M059J (cell line): ENCODE measurements at regions not wholly inside any gene's neighbourhood (a gene's known extent, or its start where the extent isn't known, plus 50 kb on each side); places are given as distances from the start of the nearest gene placed in this dataset.
A peak's percentile ranks its signal among the peaks of the same experiment; 100 is the strongest.

Source experiments
- DNase-seq: peaks from one replicate; pipeline ENCODE4 v3.0.0-alpha.2; 2012; ENCODE audit warnings: low read depth

DNA sequence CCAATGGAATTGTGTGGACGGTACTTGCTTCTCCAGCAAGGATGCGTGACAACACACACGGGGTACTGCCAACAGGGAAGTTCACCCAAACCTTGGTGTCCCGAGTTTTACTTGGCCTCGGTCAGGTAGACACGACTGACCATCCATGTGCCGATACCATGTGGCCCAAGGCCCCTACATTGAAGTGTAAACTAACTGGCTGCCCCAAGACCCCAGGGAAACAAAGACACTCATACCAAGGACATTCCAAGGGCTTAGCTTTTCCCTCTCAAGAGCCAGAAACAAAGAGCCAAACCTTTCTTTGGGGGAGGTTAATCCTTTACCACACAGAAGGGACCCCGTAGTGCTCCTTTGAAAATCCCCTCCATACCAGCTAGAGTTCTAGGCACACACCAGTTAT lies 215.9 kb upstream of the TNRC6C start:
- DNase-seq, result no peak

DNA sequence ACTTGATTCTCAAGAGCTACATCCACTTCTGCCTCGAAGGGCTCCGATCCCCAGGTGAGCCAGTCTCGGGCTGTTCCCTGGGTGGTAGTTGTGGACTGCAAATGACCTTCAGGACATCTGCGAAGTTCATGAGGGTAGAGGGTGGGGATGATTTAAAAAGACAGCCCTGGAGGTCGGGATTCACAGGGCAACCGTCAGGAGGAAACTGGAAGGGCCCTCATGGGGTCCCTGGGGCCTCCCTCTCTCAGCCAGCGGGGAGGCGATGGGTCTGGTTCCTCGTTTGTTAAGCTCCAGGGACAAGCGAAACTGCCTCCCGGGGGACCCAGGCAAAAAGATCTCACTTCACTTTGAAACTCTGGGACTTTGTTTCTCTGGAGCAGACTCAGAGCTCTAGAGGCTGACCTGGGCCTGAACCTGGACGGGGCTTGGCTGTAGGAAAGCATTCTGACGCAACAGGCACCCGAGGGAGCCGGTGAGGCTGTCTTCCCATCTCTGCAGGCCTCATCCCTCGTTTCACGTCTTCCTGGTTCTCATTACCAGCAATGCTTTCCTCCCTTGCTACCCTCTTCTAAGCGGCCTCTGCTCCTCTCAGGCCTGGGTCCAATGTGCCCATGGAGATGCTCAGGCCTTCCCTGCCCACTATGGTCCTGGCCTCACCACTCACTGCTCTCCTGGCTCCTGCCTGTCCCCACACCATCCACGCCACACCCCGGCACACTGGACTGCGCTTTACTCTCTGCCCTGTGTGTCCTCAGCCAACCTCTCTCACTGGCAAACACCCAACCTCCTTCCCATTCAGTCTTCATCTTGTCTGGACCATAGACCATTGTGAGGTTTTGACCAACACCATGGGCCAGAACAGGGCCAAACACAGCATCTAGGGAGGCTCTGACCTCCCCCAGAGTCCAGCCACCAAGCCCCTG lies 214.2 kb upstream of the TNRC6C start:
- no peak for DNase-seq

DNA sequence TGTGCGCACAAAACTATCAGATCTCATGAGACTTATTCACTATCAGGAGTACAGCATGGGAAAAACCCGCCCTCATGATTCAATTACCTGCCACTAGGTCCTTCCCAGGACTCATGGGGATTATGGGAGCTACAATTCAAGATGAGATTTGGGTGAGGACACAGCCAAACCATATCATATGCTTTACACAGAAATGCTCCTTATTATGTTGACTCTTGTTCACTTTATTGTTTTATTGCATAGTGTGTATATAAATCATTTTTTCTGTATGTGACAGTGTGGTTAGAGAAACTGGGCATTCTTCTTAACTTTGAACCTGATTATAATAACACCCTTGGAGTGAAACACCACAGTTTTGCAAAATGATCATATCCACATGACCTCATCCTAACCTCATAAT lies 212.8 kb upstream of the TNRC6C start:
- DNase-seq, result no peak

DNA sequence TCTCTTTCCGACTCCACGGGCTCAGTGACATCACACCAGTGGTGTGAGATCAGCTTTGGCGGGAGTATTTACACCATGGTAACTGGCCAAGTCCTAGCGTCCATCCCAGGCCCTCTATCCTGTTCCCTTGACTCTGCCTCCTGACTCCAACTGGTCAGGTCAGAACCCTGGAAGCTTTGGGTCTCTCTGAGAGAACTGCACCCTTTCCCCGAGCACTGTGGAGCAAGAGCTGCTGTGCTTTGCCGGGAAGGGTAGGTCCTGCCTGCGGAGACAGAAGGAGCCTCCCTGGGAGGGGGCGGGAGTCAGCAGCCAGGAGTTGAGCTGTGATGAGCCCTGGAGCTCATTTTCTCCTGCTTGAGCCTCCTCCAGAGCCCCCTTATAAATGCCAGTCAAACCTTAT lies 212.1 kb upstream of the TNRC6C start:
- DNase-seq, result no peak

DNA sequence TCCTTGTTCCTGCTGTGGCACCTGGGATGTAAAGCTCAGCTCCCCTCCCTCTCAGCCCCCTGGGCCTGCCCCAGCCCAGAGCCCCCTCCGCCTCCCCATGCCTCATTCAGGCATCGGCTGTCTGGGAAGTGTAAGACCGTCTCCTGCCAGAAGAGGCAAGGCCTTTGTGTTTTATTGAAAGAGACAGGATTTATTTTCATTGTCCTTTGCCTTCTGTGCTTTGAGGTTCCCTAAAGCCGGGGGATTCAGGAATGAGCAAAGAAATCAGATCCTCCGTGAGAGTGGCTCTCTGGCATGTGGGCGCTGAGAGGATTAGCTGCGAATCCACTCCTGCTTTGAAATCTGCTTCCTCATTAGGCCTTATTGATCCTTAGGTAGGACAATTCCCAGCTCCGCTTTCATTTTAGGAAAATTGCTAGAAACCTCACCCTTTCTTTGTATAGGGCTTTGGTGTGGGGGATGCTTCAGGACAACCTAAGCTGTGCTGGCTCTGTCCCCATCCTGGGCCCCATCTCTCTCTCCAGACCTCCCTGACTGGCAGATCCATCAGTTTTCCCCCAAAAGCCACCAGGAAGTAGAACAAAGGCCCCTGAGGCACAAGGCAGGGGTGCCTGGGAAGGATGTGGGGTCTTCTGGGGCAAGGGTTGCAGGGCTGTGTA lies 211.5 kb upstream of the TNRC6C start:
- no peak for DNase-seq

DNA sequence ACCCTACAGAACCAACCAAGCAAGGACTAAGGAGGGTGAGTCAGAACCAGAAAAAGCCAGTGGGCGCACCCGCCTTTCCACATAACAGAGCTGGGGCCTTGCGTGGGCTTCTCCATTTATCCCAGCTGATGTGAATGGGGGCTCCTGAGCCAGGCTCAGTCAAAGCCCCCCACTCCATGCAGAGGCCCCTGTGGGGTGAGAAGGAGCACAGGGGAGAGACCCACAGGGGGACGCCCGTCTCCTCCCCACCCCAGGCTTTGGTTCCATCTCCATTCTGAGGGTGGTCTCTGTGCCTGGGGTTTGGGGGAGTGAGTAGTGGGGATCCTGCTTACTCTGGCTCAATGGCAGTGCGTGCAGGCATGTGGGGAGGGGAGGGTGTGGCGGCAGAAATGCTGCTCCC lies 210.1 kb upstream of the TNRC6C start:
- DNase-seq, result no peak

DNA sequence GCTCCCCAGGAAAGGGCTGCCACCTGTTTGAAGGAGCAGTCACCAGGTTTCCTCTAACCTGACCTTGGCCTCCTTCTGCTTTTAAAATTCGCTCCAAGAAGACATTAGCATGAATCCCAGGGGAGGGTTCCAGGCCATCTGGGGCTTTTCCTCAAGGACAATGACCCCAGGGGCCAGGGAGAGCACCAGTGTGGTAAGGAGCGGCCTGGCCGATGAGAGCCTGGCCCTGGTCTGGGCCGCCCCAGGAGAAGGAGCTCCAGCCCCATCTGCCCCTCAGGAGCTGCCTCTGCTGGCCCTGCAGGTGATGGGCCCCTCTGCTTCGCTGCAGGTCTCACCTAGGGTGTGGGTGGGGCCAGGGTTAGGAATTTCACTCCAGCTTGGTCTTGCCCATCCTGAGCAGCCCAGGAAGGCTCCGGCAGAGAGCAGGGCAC lies 209.2 kb upstream of the TNRC6C start:
- no peak for DNase-seq

DNA sequence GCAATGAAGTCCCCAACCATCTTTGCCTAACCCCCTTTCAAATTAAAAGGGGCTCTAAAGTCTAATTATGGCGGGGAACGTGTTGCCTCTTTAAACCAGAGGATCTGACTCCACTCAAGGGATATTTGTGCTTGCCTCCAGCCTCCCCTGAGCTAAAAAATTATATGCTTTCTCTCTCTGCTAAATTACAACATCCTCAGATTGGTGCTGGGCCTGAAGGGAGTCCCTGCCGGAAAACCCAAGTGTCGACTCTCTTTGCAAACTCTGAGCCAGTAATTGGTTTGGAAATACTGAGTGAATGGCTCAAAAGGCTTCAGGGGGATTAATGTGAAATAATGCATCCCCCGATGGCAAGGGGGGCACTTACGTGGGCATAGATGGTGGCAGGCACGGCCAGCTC lies 208.5 kb upstream of the TNRC6C start:
- no peak for DNase-seq

DNA sequence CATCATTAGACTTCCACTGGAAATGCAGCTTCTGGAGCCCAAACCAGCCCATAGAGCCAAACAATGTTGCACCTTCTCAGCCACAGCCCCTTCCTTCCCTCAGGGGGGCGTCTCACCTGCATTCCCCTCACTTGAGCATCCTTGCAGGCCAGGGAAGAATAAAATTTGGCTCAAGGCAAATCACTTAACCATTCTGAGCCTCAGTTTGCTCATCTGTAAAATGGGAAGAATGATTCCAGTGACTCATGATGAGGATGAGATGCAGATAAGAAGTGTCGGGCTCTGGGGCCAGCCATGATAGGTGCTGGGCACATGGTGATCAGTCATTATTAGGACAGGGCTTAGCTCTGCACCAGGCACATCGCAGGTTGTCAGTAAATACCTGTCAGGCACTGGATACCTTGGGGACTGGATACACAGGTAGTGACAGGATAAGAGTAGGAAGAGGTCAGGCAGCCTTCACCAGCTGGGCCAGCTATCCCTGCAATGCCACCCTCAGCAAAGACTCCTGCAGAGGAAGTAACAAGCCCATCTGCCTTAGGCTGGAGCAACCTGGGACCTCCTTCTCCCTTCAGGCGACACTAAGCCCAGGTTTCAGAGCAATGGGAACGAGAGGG lies 208.0 kb upstream of the TNRC6C start:
- no peak for DNase-seq

DNA sequence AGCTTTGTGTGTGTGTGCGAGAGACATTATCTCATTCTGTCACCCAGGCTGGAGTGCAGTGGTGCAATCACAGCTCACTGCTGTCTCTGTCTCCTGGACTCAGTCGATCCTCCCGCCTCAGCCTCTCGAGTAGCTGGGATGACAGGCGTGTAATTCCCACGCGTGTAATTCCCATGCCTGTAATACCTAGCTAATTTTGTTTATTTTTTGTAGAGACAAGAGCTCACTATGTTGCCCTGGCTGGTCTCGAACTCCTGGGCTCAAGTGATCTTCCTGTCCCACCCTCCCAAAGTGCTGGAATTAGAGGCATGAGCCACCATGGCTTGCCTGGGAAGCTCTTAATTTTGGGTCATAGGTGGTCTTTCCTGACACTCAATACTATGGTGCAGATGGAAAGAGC lies 205.3 kb upstream of the TNRC6C start:
- no peak for DNase-seq

DNA sequence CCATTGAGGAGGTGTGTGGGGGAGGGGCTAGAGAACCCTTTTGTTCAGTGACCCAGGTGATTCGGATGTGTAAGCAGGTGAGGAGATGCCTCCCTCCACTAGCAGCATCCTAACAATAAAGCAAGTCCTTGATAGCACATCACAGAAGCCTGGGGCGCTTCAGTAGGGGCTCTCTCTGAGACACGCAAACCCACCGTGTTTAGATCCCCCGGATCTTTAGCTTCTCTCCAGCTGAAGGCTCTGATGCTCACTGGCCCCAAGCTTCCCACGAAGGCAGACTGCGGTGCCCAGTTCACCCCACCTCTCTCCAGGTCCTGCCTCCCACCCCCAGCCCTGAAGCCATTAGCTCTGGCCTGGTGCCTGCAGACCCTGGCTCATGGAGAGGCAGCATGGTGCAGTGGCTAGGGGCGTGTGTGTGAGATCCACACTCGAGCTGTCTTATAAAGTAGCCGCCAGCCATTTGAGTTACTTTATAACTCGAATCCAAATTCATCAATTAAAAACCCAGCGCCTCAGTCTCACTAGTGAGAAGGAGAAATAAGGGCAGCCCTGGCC lies 204.7 kb upstream of the TNRC6C start:
- DNase-seq, result no peak

DNA sequence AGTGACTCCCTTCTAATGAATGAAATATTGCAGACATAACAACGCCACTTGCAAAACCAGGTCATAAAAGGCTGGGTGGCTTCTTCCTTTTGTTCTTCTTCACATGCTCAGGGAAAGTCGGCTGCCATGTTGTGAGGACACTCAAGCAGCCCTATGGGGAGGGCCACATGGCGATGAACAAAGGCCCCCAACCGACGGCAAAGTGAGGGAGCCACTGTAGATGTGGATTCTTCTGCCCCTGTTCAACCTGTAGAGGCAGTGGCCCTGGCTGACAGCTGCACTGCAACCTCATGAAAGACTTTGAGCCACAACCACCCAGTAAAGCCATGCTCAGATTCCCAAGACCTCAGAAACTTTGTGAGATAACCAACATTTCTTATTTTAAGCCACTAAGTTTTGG lies 203.5 kb upstream of the TNRC6C start:
- no peak for DNase-seq

DNA sequence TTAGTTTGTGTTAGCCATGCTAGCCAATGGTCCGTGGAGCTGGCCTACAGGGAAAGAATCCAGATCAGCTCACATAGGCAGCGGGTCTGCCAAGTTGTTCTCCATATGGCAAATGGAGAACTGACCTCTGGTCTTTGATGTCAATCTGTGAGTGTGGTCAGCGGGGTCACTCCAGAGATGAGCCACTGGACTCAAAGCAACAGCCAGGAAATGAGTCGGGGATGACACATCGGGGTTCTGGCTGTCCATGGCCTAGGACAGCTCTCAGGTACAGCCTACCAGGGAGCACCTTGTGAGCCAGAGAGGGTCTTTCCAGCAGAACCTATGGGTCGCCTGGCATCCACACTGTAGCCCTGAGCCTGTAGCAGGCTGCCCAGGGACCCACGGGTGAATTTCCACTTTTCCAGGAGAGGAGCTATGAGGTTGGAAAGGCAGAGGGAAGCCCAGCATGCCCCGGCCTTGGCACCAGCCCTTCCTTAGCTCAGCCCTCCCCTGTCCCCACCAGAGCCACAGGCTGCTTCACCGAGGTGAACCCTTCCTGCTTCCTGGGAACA lies 203.0 kb upstream of the TNRC6C start:
- peak; percentile 50 for DNase-seq

DNA sequence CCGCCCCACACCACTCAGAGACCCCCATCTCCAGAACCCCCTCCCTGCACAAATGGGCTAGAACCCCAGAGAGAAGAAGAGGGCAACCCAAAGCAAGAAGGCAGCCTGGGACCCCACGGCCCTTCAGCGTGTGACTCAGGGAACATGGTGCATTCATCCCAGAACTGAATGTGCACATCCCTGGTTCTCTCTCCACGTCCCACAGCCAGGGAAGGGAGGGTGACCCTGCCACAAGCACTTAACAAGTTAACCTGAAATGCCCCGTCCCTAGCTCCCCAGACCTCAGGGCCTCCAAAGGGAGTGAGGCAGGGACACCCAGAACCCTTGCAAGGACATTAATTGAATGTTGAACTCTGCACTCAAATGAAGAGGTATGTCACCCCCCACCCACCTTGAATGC lies 202.5 kb upstream of the TNRC6C start:
- DNase-seq, result no peak

DNA sequence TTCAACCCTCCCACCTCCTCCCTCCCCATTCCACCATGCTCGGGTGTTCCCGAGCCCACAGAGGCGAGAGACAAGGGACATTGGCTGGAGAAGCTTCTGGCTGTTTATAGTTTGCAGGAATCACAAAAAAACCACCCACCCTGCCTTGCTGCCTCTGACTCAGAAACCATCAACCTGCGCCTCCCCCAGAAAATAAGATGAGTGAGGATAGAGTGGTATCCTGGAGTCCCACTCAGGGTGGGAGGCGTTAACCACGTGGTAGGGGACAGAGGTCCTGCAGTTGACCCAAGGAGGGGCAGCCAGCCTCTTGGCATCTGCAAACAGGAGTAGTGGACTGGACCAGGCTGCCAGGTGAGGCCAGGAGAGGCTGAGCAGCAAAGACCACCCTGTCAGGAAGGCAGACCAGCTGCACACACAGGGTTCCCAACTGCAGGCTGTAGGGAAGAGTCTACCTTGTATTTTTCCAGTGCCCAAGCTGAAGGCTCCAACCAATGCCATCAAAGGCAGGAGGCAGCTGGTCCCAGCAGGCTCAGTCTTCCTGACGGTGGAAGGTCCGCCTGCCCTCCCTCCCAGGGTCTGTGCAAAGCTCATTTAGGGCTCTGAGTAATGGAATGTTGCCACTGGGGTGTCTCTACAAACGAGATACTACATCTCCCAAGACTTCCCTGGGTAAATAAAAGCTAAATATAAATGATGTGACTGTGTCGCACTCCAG lies 201.5 kb upstream of the TNRC6C start:
- DNase-seq, result no peak

DNA sequence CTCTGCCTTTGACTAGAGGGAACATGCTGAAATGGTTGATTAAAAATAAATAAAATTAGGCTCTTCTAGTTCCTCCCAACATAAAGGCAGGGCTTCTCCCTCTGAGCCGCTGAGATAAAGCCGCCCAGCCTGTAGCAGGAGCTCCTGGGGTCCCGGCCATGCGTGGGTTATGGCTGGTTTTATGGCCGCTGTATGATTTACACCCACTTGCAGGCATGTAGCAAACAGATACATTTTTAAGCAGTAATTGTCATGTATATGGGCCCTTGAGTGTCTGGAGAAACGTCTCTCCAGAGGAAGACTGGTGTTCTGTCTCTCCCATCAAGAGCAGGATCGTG lies 201.0 kb upstream of the TNRC6C start:
- no peak for DNase-seq

DNA sequence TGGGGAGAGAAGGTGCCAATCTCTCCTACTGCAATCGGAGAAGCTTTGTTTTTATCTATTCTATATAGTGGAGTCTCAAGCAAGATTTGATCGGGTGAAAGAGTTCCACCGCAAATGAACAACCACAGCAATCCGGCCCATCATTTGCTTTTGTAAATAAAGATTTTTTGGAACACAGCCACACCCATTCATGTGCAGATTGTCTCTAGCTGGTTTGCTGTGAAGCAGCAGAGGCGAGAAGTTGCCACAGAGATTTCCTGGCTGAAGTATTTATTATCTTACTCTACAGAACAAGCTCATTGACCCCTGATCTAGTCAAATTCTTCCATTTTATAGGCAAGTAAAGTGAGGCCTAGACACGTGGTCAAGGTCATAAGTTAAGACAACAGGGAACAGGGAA lies 195.5 kb upstream of the TNRC6C start:
- no peak for DNase-seq

DNA sequence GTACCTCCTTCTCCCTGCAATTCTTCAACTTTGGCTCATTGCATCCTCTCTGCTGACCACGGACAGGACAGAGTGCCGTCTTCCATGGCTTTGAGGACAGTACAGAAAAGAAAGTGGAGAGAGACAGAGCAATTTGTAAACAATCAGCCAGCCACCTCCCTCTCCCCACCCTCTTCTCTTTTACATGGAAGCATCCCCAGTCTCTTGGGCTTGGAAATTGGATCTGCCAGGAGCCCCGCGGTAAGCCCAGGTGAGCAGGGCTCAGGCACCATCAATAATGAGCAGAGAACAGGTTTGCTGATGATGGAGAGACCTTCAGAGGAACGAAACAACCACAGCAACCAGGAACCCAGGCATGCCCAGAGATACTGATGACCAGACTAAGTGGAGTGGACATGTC lies 194.9 kb upstream of the TNRC6C start:
- no peak for DNase-seq

DNA sequence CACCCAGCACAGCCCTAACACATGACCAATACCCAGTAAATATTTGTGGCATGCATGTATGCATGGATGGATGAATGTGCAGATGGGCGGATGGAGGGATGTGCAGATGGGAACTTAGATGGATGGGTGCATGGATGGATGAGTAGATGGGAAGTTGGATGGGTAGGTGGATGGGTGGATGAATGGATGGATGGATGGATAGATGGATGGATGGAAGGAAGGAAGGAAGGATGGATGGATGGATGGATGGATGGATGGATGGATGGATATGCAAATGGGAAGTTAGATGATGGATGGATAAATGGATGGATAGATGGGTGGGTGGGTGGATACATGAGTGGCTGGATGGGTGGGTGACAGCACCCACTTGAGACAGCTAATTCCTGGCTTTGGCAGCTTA lies 193.2 kb upstream of the TNRC6C start:
- DNase-seq, result no peak

DNA sequence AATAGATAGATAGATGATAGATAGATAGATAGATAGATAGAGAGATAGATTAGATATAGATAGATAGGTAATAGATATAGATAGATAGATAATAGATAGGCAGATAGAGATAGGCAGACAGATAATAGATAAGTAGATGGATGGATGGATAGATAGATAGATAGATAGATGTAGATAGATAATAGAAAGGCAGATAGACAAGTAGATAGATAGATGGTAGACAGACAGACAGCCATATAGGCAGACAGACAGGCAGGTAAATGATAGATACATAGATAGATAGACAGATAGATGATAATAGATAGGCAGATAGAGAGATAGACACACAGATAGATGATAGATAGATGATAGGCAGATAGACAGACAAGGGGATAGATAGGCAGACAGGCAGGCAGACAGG lies 191.4 kb upstream of the TNRC6C start:
- DNase-seq, result no peak

DNA sequence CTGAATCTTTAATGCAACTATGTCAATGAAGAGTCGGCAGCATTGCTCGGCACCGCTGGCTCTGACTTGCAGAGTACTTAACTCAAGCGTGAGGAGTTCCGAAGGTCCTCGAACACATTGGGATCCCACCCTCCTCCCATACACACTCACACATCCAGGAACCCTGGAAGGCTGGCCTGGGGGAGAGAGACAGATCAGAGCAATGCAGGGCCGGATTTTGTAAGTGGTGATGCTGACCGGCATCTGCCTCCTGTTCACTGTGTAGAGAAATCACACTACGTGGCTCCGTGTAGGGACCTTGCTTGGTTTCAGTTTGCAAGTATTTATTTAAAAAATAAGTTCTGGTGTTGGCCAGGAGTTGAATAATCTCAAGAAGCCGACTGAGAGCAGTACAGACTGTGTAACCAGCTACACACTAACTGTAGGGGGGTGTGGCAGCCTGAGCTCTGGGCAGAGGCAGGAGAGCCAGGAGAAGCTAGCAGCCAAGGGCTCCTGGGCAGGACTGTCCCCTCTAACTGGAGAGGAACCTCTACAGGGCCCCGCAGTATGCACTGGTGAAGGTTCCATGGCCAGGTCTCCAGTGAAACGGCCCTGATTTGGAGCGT lies 190.2 kb upstream of the TNRC6C start:
- DNase-seq, result no peak
